LNCaP clone FGC (cell line): ENCODE measurements at regions not wholly inside any gene's neighbourhood (a gene's known extent, or its start where the extent isn't known, plus 50 kb on each side); places are given as distances from the start of the nearest gene placed in this dataset.

ENCODE experiments used
- DNase-seq: peaks from one replicate; pipeline ENCODE4 v3.0.0-alpha.2; 2011; ENCODE audit warnings: low read depth
- H3K4me3 ChIP-seq: 2 replicates; pipeline ENCODE4 v1.5.1; 2011; ENCODE audit warnings: mild to moderate bottlenecking, low read depth, low read length, control low read depth
- CTCF ChIP-seq: IDR thresholded peaks from 2 replicates; pipeline ENCODE4 v1.5.1; 2012; ENCODE audit warnings: mild to moderate bottlenecking; ENCODE audit not compliant: control insufficient read depth, insufficient read depth; ENCODE audit errors: extremely low read depth

- no peak overlapping the region for H3K4me3 ChIP-seq
- no peak for TF ChIP-seq CTCF
- DNase-seq = no peak
Measured at GRCh38 chr18:40222776-40223175, 1732.3 kb upstream of the PIK3C3 start.

- H3K4me3 ChIP-seq = no peak overlapping the region
- no peak for DNase-seq
- no peak for TF ChIP-seq CTCF
Measured at GRCh38 chr18:40216856-40217255, 1738.2 kb upstream of the PIK3C3 start.

- no peak overlapping the region for H3K4me3 ChIP-seq
- no peak for TF ChIP-seq CTCF
- DNase-seq = no peak
Measured at GRCh38 chr18:40215979-40216378, 1739.1 kb upstream of the PIK3C3 start.

- no peak for DNase-seq
- TF ChIP-seq CTCF = no peak
- no peak overlapping the region for H3K4me3 ChIP-seq
Measured at GRCh38 chr18:40210696-40211095, 1744.3 kb upstream of the PIK3C3 start.

- no peak overlapping the region for H3K4me3 ChIP-seq
- DNase-seq = no peak
- TF ChIP-seq CTCF = no peak
Measured at GRCh38 chr18:40208958-40209357, 1746.1 kb upstream of the PIK3C3 start.

- no peak for TF ChIP-seq CTCF
- DNase-seq = no peak
- no peak overlapping the region for H3K4me3 ChIP-seq
Measured at GRCh38 chr18:40197711-40198110, 1757.3 kb upstream of the PIK3C3 start.

GRCh38 chr18:40186677-40187076, 1768.4 kb upstream of the PIK3C3 start:
- no peak for DNase-seq
- no peak for TF ChIP-seq CTCF
- no peak overlapping the region for H3K4me3 ChIP-seq
